Calu3 (cell line): ENCODE measurements at regions not wholly inside any gene's neighbourhood (a gene's known extent, or its start where the extent isn't known, plus 50 kb on each side); places are given as distances from the start of the nearest gene placed in this dataset.

Source experiments
- BruUV-seq: library from RNA; stranded (reverse); fragments of 400-500 nt; replicated peaks from 2 replicates; lab custom pipeline; 2021; lab: Mats Ljungman, UMichigan
- CTCF ChIA-PET: fragments of 300-600 bp; sonication (Branson Sonifier 250); formaldehyde crosslinking; loops from one replicate; lab custom pipeline; 2022; ENCODE audit warnings: antibody characterized with exemption; lab: Charles Lee
- DNase-seq: peaks from one replicate; pipeline ENCODE4 v3.0.0; 2022
- H3K27ac Mint-ChIP-seq: one replicate; pipeline ENCODE4 v1.8.0; 2022; ENCODE audit warnings: mixed read lengths; ENCODE audit not compliant: unreplicated experiment
- H3K27me3 Mint-ChIP-seq: one replicate; pipeline ENCODE4 v1.8.0; 2022; ENCODE audit warnings: mixed read lengths; ENCODE audit not compliant: unreplicated experiment
- H3K36me3 Mint-ChIP-seq: one replicate; pipeline ENCODE4 v1.8.0; 2022; ENCODE audit warnings: mild to moderate bottlenecking, moderate library complexity, mixed read lengths; ENCODE audit not compliant: insufficient read depth, unreplicated experiment
- H3K4me1 Mint-ChIP-seq: one replicate; pipeline ENCODE4 v1.8.0; 2022; ENCODE audit warnings: mild to moderate bottlenecking, low read depth, mixed read lengths; ENCODE audit not compliant: unreplicated experiment
- H3K4me3 Mint-ChIP-seq: one replicate; pipeline ENCODE4 v1.8.0; 2022; ENCODE audit warnings: mild to moderate bottlenecking, low read depth, moderate library complexity, mixed read lengths; ENCODE audit not compliant: unreplicated experiment
- H3K9me3 Mint-ChIP-seq: one replicate; pipeline ENCODE4 v1.8.0; 2022; ENCODE audit warnings: low read depth, mixed read lengths; ENCODE audit not compliant: unreplicated experiment
- CTCF ChIP-seq: fragments of 200-600 bp; IDR thresholded peaks from one replicate; pipeline ENCODE4 v1.8.0; 2022; ENCODE audit warnings: antibody characterized with exemption; ENCODE audit not compliant: unreplicated experiment
- intact Hi-C: fragments of 100-400 bp; cut with micrococcal nuclease; formaldehyde crosslinking; loops from one replicate; pipeline ENCODE4 v1.10.0; 2022; ENCODE audit not compliant: unreplicated experiment

GRCh38 chr17:73997059-73997458, 206.4 kb upstream of the RPL38 start:
- no peak for DNase-seq
- intact Hi-C loops = loop anchor here (5.0 kb wide), 1 partner anchor 355 kb away; the partner anchor contains the start of gene SDK2
- TF ChIP-seq CTCF = no peak
- CTCF ChIA-PET = no interaction called here
- Mint-ChIP-seq H3K27me3 (peaks cover 54% of the 10 kb centered on the region), H3K27ac (no peak overlapping the region), H3K36me3 (no peaks in the 10 kb centered on the region), H3K9me3 (no peaks in the 10 kb centered on the region), H3K4me1 (no peaks in the 10 kb centered on the region), H3K4me3 (no peak overlapping the region)
- no TSS peak for BruUV-seq

- intact Hi-C loops = loop anchor here (2.0 to 5.0 kb wide), 2 partner anchors 356 to 569 kb away; partner anchors contain the start of gene SDK2
- no TSS peak for BruUV-seq
- Mint-ChIP-seq H3K4me3 (no peak overlapping the region), H3K9me3 (no peaks in the 10 kb centered on the region), H3K27ac (no peak overlapping the region), H3K36me3 (no peaks in the 10 kb centered on the region), H3K27me3 (peaks cover 54% of the 10 kb centered on the region), H3K4me1 (no peaks in the 10 kb centered on the region)
- CTCF ChIA-PET = interaction anchor here (1.4 kb wide), 1 partner anchor 10 kb away, joined by 8 read pairs; no protein-coding TSS in a partner anchor
- no peak for DNase-seq
- TF ChIP-seq CTCF = no peak
Measured at GRCh38 chr17:73998249-73998648, 205.2 kb upstream of the RPL38 start.

GRCh38 chr17:73998653-73999645, 204.5 kb upstream of the RPL38 start:
- no TSS peak for BruUV-seq
- Mint-ChIP-seq H3K36me3 (no peaks in the 10 kb centered on the region), H3K4me3 (no peak overlapping the region), H3K9me3 (no peaks in the 10 kb centered on the region), H3K27me3 (peaks cover 54% of the 10 kb centered on the region), H3K27ac (no peak overlapping the region), H3K4me1 (no peaks in the 10 kb centered on the region)
- peak; percentile 81 for DNase-seq
- intact Hi-C loops = loop anchor here (2.0 to 5.0 kb wide), 2 partner anchors 357 to 570 kb away; partner anchors contain the start of gene SDK2
- peak; percentile 84 for TF ChIP-seq CTCF
- CTCF ChIA-PET = interaction anchor here (1.4 kb wide), 1 partner anchor 9 kb away, joined by 8 read pairs; no protein-coding TSS in a partner anchor

GRCh38 chr17:74001145-74001544, 202.3 kb upstream of the RPL38 start:
- no peak for TF ChIP-seq CTCF
- no TSS peak for BruUV-seq
- peaks cover 76% of the 10 kb centered on the region for H3K27me3 Mint-ChIP-seq
- no peak overlapping the region for H3K27ac Mint-ChIP-seq
- H3K4me3 Mint-ChIP-seq = no peak overlapping the region
- no peak for DNase-seq
- no peaks in the 10 kb centered on the region for H3K9me3 Mint-ChIP-seq
- CTCF ChIA-PET = no interaction called here
- intact Hi-C loops = no loop called here
- no peaks in the 10 kb centered on the region for H3K4me1 Mint-ChIP-seq
- H3K36me3 Mint-ChIP-seq = no peaks in the 10 kb centered on the region
